ENCODE measurements at regions not wholly inside any gene's neighbourhood (a gene's known extent, or its start where the extent isn't known, plus 50 kb on each side); places are given as distances from the start of the nearest gene placed in this dataset.

DNA sequence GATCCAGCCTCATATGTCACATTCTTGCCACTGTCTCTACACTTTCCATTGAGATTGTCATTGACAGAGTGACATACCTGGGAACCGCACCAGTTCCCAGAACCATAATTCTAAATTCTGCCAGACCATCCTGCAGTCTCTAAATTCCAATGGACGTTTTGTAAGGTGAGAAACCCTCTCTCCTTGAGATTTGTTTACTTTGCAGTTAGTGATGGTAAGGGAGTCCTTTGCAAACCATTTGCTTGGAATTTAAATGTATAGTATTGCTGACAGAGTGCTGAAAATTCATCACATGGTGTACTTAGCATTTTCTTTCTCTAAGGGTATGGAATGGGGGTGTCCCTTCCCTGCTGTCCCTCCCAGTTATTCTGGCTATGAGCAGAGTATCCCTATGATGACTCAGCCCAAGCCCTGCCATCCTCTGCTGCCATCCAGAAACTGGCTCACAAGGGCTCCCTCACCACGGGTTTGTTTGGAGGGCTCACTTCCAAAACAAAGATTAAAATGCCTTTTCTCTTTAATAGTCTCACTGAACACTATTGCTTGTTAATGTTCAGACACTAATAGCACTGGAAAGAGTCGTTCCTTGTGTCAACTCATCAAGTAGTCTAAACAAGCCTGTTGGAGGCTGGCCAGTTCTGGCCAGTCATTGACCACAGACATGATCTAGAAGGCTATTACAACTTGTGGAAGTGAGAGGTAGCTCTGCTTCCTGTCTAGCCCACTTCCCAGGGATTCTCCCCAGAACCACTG is 129.0 kb upstream of the HMGA2 start:
- TF ChIP-seq, protein P1, sequence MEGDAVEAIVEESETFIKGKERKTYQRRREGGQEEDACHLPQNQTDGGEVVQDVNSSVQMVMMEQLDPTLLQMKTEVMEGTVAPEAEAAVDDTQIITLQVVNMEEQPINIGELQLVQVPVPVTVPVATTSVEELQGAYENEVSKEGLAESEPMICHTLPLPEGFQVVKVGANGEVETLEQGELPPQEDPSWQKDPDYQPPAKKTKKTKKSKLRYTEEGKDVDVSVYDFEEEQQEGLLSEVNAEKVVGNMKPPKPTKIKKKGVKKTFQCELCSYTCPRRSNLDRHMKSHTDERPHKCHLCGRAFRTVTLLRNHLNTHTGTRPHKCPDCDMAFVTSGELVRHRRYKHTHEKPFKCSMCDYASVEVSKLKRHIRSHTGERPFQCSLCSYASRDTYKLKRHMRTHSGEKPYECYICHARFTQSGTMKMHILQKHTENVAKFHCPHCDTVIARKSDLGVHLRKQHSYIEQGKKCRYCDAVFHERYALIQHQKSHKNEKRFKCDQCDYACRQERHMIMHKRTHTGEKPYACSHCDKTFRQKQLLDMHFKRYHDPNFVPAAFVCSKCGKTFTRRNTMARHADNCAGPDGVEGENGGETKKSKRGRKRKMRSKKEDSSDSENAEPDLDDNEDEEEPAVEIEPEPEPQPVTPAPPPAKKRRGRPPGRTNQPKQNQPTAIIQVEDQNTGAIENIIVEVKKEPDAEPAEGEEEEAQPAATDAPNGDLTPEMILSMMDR (IDR thresholded peaks at IDR 0.05): no peak
- TF ChIP-seq REST (IDR thresholded peaks at IDR 0.05; ENCODE audit: insufficient read depth in 1 of 2, low read depth in 2 of 2, low read length in 1 of 2) (no peak), POLR2AphosphoS5 (IDR thresholded peaks at IDR 0.05; ENCODE audit: low read depth, low read length) (no peak), SIN3A (IDR thresholded peaks at IDR 0.05; ENCODE audit: borderline replicate concordance, insufficient read depth, low read depth, low read length) (no peak), TCF7L2 (IDR thresholded peaks at IDR 0.05; ENCODE audit: low read depth, low read length) (no peak)

Data from Panc1 (cell line).